ENCODE measurements at regions not wholly inside any gene's neighbourhood (a gene's known extent, or its start where the extent isn't known, plus 50 kb on each side); places are given as distances from the start of the nearest gene placed in this dataset.
A peak's percentile ranks its signal among the peaks of the same experiment; 100 is the strongest.
"Not testable (repeated sequence)": the region's sequence is repeated elsewhere in the genome, so short reads cannot be mapped to it uniquely, and the experiment has no call there.

DNA sequence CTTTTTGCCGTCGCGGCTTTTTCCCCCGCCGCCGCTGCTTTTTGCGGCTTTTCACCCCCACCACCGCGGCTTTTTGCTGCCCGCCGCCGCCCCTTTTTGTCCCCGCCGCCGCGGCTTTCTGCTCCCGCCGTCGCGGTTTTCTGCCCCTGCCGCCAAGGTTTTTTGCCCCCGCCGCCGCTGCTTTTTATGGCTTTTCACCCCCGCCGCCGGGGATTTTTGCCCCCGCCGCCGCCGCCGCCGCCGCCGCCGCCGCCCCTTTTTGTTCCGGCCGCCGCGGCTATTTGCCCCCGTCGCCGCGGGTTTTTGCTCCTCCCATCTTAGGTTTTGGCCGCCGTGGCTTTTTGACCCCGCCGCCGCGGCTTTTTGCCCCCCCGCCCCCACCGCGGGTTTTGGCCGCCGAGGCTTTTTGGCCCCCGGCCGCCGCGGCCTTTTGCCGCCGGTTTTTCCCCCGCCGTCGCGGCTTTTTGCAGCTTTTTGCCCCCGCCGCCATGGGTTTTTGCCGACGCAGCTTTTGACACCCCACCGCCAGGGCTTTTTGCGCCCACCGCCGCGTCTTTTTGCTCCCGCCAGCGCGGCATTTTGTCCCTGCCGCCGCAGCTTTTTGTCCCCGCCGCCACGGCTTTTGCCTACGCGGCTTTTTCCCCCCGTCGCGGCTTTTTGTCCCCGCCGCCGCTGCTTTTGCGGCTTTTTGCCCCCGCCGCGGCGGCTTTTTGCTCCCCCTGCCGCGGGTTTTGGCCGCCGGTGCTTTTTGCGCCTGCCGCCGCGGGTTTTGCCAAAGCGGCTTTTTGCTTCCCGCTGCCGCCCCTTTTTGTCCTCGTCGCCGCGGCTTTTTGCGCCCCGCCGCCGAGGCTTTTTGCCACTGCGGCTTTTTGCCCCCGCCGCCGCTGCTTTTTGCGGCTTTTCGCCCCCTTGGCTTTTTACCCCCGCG, 519.4 kb upstream of the WSB1 start:
- no peak for DNase-seq (ENCODE audit: extremely low read depth, low read depth)
- TF ChIP-seq, protein P1, sequence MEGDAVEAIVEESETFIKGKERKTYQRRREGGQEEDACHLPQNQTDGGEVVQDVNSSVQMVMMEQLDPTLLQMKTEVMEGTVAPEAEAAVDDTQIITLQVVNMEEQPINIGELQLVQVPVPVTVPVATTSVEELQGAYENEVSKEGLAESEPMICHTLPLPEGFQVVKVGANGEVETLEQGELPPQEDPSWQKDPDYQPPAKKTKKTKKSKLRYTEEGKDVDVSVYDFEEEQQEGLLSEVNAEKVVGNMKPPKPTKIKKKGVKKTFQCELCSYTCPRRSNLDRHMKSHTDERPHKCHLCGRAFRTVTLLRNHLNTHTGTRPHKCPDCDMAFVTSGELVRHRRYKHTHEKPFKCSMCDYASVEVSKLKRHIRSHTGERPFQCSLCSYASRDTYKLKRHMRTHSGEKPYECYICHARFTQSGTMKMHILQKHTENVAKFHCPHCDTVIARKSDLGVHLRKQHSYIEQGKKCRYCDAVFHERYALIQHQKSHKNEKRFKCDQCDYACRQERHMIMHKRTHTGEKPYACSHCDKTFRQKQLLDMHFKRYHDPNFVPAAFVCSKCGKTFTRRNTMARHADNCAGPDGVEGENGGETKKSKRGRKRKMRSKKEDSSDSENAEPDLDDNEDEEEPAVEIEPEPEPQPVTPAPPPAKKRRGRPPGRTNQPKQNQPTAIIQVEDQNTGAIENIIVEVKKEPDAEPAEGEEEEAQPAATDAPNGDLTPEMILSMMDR (IDR thresholded peaks at IDR 0.05; ENCODE audit: low read depth, low read length, missing control alignments), result no peak

DNA sequence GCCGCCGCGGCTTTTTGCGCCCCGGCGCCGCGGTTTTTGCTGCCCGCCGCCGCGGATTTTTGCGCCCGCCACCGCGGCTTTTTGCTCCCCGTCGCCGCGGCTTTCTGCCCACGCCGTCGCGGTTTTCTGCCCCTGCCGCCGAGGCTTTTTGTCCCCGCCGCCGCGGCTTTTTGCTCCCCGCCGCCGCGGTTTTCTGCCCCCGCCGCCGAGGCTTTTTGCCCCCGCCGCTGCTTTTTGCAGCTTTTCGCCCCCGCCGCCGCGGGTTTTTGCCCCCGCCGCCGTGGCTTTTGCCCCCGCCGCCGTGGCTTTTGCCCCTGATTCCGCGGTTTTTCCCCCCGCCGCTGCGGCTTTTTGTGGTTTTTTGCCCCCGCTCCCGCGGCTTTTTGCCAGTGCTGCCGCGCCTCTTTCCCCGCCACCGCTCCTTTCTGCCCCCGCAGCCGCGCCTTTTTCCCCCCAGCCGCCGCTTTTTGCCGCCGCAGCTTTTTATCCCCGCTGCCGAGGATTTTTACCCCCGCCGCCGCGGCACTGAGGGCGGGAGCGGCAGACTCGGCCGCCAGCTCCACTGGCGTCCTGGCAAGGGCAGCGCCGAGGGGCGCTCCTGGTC, 518.6 kb upstream of the WSB1 start:
- no peak overlapping the region for H3K4me3 ChIP-seq (replicated peaks; ENCODE audit: low read depth, low read length)
- DNase-seq (ENCODE audit: extremely low read depth, low read depth), result no peak
- TF ChIP-seq, protein P1 (IDR thresholded peaks at IDR 0.05; ENCODE audit: low read depth, low read length, missing control alignments), result no peak

More for the DNA sequence above, 519.4 kb upstream of the WSB1 start:
- H3K4me3 ChIP-seq (replicated peaks; ENCODE audit: low read depth, low read length), result no peak overlapping the region

DNA sequence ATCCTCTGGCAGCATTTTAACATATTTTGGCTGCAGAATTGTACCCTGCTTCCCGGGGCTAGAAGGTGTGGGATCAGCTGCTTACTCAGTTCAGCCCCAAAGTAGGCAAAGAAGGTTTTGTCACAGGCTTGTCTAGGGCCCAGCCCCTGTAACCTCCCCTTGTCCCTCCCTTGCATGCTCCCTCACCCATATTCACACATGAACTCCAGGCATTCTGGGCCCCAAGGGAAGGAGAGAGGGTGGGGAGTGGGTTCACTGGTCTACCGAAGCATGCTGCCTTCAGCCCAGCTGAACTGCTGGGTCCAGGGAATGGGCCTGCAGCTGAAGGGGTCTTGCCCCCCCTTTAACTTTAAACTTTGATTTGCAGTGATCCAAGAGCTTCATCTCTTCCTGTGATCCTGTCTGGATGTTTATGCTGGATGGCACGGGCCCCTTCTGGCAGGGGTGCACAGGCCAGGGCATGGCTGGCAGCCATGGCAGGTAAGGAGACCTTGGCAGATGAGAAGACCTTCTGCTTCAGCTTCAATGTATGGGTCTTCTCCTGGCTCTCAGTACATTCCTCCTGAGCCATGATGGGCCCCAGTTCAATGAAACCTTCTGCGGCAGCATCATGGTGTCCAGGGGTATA, 513.6 kb upstream of the WSB1 start:
- not testable (repeated sequence) for DNase-seq (ENCODE audit: extremely low read depth, low read depth); H3K4me3 ChIP-seq (replicated peaks; ENCODE audit: low read depth, low read length)

DNA sequence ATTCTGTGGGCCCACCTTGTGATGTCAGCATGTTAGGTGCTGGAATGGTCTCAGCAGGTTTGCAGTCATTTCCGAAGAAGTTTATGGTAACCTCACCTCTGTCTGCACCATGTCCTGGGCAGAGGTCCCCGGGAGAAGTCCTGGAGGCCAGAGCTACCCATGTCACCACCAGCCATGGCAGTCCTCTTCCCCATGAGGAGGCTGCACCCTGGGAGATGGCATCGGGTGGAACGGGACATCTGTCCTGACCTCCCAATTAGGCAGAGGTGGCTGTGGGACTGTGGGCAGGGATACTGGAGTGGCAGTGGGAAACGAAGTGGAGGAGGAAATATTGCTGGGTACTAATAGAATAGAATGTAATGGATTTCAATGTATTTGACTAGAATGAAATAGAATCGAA, 511.8 kb upstream of the WSB1 start:
- no peak overlapping the region for H3K4me3 ChIP-seq (replicated peaks; ENCODE audit: low read depth, low read length)
- TF ChIP-seq, protein P1 (IDR thresholded peaks at IDR 0.05; ENCODE audit: low read depth, low read length, missing control alignments), result no peak
- no peak for DNase-seq (ENCODE audit: extremely low read depth, low read depth)

DNA sequence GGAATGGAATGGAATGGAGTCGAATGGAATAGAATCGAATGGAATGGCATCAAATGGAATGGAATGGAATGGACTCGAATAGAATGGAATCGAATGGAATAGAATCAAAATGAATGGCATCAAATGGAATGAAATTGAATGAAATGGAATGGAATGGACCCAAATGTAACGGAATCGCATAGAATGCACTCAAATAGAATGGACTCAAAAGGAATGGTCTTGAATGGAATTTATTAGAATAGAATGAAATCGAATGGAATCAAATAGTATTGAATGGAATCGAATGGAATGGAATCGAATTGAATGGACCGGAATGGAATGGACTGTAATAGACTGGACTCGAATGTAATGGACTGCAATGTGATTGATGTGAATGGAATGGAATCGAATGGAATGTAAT, 501.4 kb upstream of the WSB1 start:
- no peak overlapping the region for H3K4me3 ChIP-seq (replicated peaks; ENCODE audit: low read depth, low read length)
- DNase-seq (ENCODE audit: extremely low read depth, low read depth), result peak; percentile 12
- TF ChIP-seq, protein P1 (IDR thresholded peaks at IDR 0.05; ENCODE audit: low read depth, low read length, missing control alignments), result no peak

DNA sequence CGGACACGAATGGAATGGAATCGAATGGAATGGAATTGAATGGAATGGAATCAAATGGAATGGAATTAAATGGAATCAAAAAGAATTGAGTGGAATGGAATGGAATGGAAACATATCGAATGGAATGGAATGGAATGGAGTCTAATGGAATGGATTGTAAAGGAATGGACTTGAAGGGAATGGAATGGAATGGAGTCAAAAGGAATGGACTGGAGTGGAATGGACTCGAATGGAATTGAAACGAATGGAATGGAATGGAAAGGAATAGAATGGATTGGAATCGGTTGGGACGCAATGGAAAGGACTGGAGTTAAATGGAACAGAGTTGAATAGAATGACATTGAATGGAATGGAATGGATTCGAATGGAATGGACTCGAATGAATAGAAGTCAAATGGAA, 486.9 kb upstream of the WSB1 start:
- DNase-seq (ENCODE audit: extremely low read depth, low read depth), result no peak
- TF ChIP-seq, protein P1 (IDR thresholded peaks at IDR 0.05; ENCODE audit: low read depth, low read length, missing control alignments), result no peak
- H3K4me3 ChIP-seq (replicated peaks; ENCODE audit: low read depth, low read length), result no peak overlapping the region

DNA sequence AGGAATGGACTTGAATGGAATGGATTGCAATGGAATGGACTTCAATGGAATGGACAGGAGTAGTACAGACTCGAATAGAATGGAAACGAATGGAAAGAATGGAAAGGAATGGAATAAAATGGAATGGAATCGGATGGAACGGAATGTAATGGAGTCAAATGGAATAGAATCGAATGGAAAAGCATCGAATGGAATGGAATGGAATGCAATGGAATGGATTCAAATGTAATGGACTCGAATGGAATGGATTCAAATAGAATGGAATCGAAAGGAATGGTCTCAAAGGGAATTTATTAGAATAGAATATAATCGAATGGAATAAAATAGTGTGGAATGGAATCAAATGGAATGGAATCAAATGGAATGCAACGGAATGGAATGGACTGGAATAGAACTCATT, 484.9 kb upstream of the WSB1 start:
- TF ChIP-seq, protein P1 (IDR thresholded peaks at IDR 0.05; ENCODE audit: low read depth, low read length, missing control alignments), result no peak
- DNase-seq (ENCODE audit: extremely low read depth, low read depth), result no peak
- H3K4me3 ChIP-seq (replicated peaks; ENCODE audit: low read depth, low read length), result no peak overlapping the region
